Skeletal muscle cell (primary cell): ENCODE measurements at regions not wholly inside any gene's neighbourhood (a gene's known extent, or its start where the extent isn't known, plus 50 kb on each side); places are given as distances from the start of the nearest gene placed in this dataset.
"Not testable (repeated sequence)": the region's sequence is repeated elsewhere in the genome, so short reads cannot be mapped to it uniquely, and the experiment has no call there.

Source experiments
- DNase-seq: peaks from one replicate; pipeline ENCODE4 v3.0.0-alpha.2; 2010; ENCODE audit warnings: low read depth
- H3K4me3 ChIP-seq: 2 replicates; pipeline ENCODE4 v1.5.1; 2011; ENCODE audit warnings: low read depth, mild to moderate bottlenecking, control low read depth, low read length, moderate library complexity

DNA sequence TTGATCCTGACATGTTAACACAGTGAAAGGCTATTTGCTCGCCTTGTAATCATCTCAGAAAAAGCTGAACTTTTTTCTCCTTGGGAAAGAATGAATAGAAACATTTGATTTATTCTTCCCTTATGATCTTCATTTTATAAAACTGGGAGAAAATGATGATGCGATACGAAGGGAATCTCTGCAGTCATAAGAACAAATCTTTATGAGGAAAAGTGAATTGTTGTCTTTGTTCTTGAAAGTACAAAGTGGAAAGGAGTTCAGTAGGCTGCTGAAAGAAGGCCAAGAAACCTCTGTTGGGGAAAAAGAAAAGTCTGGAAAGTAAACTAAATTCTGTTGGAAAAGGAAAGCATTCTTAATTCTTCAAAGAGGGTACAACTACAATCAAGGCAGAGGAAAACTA lies 248.8 kb downstream of the NSUN3 start:
- DNase-seq, result no peak
- no peak overlapping the region for H3K4me3 ChIP-seq

DNA sequence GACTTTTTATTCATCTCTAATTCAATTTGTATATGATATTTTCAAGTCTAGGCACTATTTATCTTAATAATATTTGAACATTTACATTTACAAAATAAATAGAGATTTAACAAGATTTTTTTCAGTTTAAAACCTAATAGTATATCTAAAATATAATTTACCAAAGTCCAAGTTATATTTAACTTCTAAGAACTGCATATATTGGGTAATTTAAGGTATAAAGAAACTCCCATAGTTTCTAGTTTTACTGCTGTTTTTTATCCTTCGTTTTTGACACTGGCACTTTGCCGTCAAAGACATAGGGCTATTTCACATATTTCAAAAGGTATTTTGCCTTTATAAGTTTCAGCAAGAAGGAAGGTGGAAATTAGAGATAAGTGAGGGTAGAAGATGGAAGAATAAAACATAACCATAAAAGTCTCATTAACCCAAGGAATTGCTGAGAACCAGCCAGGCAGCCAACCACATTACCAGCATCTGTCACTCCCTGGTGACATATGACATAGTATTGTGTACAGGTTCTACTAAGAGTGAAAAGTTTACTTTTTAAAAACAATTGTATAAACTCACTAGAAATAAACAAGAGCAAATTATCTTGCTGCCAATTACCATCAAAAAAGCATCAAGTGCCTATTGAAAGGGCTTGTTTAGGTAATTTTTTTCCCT lies 251.5 kb downstream of the NSUN3 start:
- H3K4me3 ChIP-seq, result no peak overlapping the region
- DNase-seq, result no peak

DNA sequence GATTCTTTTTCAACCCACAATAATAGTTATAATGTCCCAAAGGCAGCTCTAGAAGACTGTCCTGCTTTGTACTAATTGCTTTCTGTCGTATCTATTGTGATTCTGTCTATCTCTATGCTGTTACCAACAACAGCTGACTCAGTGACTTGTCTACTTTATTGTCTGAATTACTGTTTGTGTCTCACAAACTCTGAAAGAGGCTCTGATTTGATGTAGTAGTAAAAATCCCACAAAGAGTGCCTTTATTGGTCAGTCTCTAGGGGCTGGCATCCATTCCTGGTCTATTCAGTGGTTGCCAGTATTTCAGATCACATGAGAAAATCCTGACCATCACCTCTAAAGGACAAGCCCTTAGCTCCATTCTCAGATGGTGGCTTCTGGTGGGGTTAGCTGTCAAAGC lies 254.2 kb downstream of the NSUN3 start:
- no peak for DNase-seq
- H3K4me3 ChIP-seq, result no peak overlapping the region

DNA sequence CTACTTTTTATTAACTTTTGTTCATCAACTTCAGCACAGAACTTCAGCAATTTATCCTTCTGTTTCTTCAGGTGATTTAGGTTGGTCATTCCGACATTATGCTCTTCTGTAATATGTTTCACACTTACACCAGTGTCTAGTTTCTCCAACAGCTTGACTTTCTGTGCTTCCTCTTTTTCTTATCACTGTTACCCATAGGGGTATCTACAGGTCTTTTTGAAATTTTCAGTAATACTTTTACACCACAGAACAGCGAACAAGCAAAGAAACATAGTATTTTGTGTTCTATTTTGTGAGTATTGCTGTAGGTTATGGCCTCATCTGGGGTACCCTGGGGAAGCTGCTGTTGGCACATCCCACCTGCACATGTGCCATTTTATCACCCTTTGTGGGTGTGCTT lies 260.7 kb downstream of the NSUN3 start:
- no peak for DNase-seq
- no peak overlapping the region for H3K4me3 ChIP-seq

DNA sequence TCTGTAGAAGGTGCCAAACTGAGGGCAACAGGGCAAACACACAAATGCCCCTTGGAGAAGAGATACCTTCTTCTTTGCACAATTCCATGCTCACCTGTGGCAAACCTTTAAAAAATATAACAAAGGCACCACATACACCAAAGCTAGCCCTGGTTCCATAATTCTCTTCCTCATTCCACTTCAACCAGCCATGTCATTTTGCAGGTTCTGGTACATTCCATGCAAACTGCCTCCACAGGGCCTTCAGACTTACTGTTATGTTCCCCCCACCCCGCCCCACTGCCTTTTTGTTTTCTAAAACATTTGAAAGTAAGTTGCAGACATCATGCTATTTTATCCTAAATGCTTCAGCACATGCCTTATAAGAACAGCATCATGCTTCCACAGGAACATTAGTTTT lies 269.0 kb downstream of the NSUN3 start:
- no peak overlapping the region for H3K4me3 ChIP-seq

DNA sequence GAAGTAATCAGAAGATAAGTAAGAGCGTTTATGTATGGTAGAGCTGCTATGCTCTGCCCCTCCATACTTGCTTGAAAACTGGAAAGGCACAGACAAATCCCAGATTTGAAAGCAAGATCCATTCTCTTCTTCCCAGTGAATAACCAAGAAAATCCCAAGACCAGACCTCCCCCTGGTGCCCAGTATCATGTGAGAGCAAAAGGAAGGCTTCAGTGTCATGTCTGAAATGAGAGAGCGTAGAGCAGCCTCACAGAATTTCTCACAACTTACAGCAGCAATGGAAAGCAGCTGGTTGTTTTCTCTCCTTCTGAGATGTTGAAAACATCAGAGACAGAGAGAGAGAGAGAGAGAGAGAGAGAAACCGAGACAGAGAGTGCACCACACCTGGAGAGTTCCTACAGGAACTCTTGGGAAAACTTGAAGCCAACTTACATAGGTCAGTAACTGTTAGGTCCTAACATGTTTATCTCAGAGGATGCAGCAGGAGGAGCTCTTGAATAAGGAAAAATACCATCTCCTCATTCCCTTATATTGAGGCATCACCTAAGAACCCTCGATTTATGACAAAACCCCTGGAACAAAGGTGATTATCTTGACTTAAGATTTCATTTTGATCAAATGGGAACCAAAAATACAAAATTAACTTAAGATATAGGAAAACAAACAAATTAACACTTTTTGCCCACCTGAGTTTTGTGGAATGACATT lies 273.3 kb downstream of the NSUN3 start:
- no peak overlapping the region for H3K4me3 ChIP-seq
- DNase-seq, result peak; percentile 3

More for the DNA sequence above, 269.0 kb downstream of the NSUN3 start:
- no peak for DNase-seq

DNA sequence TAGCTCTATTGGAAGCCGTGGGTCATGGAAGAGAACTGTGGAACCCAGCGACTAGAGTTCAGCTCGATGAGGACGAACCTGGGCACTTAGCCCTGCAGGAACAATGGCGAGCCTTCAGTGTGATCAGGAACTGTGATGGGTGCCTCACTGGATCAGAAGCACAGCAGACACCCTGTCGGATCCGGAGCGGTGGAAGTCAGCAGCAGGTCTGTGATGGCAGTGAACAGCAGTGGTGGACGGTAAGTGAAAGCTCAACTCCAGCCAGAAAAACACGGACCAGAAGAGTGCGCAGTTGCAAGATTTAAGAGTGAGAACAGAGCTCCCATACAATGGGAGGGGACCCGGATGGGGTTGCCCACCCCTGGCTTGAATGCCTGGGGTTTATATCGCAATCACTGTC lies 282.2 kb downstream of the NSUN3 start:
- no peak for DNase-seq
- H3K4me3 ChIP-seq, result no peak overlapping the region

DNA sequence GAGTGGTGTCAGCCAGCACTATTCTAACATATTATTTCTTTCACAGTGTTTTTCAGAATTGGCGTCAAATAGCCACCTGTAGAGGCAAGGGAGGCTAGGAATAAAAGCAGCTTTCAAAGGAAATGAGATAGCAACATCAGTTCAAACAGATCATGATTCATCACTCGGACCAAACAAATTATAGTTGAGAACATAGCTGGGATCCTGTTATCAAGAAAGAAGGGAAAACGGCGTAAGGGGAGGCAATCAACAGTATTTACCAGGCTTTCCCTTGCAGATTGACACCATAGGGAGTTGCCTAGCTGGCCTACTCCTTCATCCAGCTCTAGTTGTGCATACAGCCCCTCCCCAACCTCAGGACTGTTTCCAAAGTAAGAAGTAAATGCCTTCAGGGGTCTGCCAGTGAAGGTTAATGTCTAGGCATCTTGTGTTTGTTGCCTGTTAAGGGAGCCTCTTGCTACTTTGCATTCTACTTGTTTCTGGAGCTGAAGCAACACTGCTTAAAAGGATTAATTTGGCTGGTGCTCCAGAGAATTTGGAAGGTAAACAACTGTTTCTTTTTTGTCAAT lies 286.5 kb downstream of the NSUN3 start:
- no peak overlapping the region for H3K4me3 ChIP-seq
- no peak for DNase-seq

DNA sequence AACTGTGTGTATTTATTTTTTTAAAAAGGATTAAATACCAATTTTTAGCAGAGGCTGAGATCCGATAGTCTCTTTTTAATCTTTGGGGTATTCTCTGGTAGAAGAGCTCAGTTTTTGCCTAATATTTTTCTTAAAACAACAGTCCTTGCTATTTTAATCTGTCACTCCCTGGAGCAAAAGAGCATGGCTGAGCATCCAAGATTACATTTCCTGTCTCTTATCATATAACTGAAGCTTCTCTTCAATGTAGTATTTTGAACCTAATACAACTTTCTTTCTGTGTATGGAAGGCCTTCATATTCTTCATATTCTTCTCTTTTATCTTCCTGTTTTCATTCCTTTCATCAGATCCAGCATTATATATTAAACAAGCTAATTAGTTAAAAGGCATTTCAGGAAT lies 293.7 kb downstream of the NSUN3 start:
- DNase-seq, result no peak
- H3K4me3 ChIP-seq, result no peak overlapping the region

DNA sequence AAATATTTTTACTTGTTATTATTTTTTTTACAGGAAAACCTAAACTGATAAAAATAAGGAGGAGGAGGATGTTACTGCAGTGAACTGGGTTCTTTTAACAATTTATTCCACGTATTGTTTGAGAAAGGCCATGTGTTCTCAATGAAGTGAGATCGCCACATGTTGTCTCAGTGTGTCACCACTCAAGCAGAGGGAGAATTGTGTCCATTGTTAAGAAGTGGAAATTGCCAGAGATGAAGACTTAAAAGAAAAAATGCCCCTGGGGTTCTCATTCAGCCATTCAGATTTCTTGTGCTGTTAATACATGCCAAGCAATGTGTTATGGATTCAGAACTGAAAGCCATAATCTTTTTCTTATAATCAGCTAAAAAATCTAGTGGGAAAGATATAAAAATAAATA lies 297.1 kb downstream of the NSUN3 start:
- no peak overlapping the region for H3K4me3 ChIP-seq
- DNase-seq, result no peak

DNA sequence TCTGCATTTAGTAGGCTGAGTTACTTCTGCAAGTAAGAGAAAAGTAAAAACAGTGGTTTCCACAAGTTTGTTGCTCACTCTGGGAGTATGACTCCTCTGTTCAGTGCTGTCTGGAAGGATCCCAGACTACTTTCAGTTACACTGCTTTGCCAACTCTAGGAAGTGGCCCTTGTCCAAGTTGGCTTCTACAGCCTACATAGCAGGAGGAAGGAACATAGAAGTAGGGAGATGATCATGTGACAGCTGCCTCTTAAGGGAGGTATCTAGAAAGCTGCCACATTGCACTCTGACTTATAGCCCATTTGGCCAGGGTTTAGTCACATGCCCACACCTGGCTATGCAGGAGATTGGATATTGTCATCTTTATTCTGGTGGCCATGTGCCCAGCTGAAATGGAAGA lies 298.1 kb downstream of the NSUN3 start:
- DNase-seq, result peak; percentile 1
- no peak overlapping the region for H3K4me3 ChIP-seq

DNA sequence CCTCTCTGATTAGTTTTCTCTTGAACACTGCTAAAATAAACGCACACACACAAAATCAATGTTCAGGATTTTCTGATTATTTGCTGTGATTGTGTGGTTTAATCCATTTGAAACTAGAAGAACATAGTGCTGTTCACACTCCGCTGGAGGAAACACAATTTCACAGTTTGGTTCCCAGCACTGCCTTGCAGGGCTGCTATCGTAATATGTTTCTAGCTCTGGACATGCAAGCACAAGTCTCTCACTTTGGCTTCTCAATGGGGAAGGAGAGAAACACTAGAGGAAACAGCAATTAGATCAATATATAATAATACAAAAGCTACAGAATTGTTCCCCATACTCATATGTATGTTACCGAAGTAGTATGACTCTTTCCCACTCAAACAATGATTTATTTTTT lies 299.5 kb downstream of the NSUN3 start:
- no peak overlapping the region for H3K4me3 ChIP-seq
- no peak for DNase-seq

DNA sequence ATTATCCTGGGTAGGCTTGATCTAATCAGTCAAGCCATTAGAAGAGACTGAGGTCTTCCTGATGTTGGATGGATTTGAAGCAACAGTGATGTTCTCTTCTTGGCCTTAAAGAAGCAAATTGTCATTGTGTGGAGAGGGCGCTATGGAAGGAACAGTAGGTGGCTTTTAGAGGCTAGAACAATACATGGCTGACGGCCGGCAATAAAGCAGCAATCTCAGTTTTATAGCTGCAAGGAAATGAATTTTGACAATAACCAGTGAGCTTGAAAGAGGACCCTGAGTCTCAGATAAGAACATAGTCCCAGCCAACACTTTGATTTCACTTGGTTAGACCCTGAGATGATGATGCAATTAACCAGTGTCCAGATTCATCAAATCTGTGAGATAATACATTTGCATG lies 302.1 kb downstream of the NSUN3 start:
- no peak for DNase-seq
- H3K4me3 ChIP-seq, result no peak overlapping the region

DNA sequence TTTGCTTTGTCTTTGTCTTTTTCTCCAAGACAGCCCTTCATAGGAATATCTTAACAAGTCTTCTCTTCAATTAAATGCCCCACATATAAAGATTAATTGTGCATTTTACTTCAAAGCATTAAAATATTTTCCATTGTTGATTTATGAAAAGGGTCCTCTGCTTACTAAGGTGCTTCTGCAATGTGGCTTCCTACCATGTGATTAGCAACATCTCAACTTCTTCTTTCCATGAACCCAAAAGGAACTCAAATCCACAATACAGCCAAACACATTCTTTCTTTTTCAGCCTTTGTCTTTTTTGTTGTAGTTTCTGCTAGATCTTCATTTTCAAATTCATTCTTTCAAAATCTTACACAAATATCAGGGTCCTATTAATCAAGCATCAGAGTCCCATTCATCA lies 309.2 kb downstream of the NSUN3 start:
- no peak for DNase-seq
- H3K4me3 ChIP-seq, result no peak overlapping the region

DNA sequence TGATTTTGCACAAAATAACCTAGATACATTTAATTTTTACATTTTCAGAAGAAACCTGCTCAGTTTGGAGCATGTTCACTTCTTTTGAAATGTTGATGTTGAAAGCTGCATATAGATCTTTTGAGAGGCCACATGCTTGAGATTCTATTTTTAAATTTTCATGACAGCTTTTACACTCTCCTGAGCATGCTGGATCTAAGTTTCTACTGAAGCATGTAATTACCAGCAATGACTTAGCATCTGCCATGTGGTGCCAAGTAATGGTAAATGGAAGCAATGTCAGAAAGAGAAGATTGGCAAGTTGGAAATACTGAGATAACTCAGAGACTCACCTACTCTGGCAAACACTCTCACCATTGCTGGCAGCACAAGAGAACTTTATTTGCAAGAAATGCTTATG lies 310.6 kb downstream of the NSUN3 start:
- DNase-seq, result no peak
- no peak overlapping the region for H3K4me3 ChIP-seq

DNA sequence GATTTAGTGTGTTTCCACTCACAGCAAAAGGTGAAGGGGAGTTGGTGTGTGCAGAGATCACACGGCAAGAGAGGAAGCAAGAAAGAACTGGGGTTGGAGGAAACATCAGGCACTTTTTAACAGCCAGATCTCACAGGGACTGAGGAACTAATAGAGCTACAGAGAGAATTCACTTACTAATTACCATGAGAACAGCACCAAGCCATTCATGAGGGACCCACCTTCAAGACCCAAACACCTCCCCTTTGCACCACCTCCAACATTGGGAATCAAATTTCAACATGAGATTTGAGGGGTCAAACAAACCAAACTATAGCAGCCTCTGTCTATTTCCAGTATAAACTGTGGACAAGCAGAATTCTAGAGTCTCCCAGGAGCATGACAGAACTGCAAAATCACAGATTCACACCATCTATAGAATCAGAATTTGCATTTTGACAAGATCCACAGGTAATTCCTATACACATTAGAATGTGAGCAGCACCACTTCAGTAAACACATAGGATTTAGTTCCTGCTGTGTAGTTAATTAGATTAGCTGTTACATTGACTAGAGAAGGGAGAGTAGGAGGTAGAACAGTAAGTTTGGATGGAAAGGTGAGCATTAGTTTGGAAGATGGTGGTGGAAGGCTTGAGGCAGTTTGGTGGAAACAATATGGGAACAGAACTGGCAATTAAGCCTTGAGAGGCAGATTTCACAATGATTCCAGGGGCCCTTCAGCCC lies 311.7 kb downstream of the NSUN3 start:
- no peak for DNase-seq
- H3K4me3 ChIP-seq, result no peak overlapping the region

DNA sequence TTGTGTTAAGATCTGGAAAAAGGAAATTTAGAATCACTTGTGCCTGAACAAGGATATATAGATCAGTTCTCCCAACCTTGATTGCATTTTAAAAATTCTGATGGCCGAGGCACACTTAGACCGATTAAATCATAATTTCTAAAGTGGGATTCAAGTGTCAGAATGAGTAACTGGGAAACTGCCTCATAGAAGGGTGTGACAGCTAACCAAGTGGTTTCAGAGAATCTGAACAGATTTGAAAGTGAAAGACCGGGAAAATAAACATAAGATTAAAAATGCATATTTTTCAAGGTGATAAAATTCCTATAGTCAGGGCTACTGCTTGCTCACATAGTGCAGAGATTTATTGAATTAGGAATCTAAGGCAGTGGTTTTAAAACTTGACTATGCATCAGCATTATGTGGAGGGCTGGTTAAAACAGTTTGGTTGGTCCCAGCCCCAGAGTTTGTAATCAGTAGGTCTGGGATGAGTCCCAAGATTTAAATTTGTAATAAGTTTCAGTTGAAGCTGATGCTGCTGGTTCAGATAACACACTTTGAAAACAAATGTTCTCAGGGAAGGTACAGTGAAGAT lies 314.3 kb downstream of the NSUN3 start:
- DNase-seq, H3K4me3 ChIP-seq: not testable (repeated sequence)

DNA sequence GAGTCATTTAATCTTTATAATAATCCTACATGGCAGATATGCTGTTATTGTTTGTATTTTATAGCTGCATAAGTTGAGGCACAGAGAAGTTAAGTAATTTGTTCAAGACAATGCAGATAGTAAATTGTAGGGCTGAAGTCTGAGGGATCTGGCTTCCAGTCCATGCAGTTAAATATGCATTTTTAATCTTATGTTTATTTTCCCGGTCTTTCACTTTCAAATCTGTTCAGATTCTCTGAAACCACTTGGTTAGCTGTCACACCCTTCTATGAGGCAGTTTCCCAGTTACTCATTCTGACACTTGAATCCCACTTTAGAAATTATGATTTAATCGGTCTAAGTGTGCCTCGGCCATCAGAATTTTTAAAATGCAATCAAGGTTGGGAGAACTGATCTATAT lies 315.0 kb downstream of the NSUN3 start:
- H3K4me3 ChIP-seq, DNase-seq: not testable (repeated sequence)

DNA sequence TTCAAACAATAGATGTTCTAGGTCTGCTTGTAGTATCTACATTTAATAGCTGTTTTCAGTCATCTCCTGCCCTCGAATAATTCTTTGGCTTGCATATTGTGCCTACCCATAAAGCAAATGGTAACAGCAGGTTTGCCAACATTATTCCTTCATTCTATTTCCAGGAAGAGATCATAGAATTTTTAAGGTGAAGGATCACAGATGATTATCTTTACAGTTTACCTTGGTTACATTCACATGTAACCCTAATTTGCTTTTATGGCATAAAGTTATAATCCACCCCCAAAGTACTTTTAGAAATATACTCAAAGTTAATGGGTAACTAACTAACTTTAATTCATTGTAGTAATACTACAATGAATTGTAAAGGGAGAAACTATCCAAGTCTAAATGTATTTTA lies 315.5 kb downstream of the NSUN3 start:
- H3K4me3 ChIP-seq, result no peak overlapping the region
- no peak for DNase-seq

DNA sequence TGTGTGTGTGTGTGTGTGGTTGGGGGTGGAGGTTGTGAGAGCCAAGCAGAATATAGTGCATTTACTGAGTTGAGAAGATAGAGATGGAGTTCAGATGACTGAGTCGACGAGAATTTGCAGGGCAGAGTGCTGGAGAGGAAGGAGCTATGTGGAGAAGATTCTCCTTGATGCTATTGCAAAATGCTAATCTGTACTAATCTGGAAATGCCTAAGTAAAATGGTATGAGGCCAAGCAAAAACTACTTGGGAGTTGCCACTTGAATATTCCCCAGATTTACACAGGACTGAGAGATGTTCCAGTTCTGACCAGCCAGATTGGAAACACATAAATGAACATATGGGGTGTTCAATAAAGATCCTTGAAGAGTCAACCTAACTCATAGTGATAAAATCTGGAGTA lies 316.4 kb downstream of the NSUN3 start:
- no peak for DNase-seq
- H3K4me3 ChIP-seq, result no peak overlapping the region
